Stimulated activated naive CD8-positive, alpha-beta T cell treated with anti-CD3 and anti-CD28 coated beads, Interleukin-15, Interleukin-2, amounts not matched to agents 100 U/mL and 50 U/mL, for 24 hours (primary cell): ENCODE measurements at regions not wholly inside any gene's neighbourhood (a gene's known extent, or its start where the extent isn't known, plus 50 kb on each side); places are given as distances from the start of the nearest gene placed in this dataset.
"Not testable (repeated sequence)": the region's sequence is repeated elsewhere in the genome, so short reads cannot be mapped to it uniquely, and the experiment has no call there.

Experiments used
- ATAC-seq: fragments of 150-1000 bp; cut with Tn5 transposase; one replicate; pipeline ENCODE4 v1.10.0; 2021
- DNase-seq: peaks from one replicate; pipeline ENCODE4 v3.0.0; 2021

DNA sequence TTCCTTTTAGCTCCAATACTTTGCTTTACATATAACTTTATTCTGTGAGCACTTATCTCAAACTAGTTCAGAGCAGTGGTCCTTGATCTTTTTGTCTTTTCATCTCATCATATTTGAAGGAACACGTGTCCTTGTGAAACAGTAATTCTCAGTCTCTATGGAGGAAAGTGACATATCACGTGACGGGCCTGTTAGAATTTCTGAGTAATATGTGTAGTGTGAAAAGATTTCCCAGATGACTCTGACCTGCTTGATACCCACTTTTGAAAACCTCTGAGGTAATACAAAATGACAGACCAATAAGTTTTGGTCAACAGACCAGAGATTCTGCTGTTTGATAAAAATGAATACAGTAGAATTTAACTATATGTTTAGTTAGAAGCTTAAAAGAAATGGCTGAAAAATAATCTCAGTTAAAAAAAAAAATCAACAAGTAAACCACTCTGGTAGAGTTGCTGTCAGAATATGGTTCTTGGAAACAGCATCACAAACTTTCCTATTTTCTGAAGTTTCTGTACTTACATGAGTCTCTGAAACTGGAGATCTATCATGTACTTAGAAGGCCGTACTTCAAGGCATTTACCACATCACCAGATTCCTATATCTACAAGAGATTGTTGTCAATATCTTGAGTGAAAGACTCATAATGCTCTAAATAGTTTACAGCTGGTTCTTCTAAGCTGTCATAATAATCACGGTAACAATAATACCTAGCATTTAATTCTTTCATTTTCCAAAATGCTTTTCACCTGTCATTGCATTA is 590.2 kb upstream of the TBL1XR1 start:
- DNase-seq (no peak), ATAC-seq (peak; percentile 82)

DNA sequence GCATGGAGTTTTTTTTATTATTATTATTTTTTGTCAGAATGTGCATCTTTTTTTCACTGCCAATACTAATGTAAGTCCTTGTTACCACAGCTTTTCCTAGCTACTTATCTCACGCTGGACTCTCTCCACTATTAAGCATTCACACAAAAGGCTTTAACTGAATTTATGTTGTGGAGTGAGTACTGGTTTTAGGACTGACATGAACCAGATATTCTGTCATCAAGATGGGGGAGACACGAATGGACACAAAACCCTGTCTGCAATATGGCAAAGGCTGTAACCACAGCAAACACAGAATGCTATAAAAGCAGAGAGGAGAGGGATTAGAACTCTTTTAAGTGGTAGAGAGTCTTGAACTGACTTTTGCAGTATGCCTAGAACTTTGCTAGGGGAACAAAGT is 592.2 kb upstream of the TBL1XR1 start:
- no peak for ATAC-seq
- no peak for DNase-seq

DNA sequence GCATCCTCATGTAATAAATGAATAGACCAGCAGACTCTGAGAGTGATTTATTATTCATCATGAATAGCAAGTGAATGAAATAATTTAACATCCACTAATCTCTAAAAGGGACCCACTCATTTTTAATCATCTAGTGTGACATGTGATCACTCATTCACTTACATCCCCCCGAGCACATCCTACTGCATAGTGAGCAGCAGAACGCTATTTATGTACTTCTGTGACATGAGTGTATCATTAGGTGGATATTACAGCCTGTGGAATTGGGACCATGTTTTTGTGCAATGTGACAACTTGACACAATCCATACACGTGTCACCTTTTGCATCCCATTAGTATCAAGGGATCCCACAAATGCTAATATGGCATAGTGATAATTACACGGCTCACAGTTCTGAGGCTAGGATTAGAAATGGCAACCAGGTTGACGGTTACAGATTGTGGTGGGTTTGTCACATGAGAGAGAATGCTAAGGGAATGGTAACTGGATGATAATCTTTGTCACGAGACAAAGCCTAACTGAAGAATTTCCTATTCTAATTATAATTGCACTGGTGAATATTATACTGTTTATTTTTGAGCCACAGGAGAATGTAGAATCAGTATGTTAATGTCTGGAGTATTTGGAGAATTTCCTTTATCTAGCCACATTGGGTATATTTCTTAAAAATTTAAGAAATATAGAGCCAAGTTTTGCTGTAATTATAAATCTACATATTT is 595.2 kb upstream of the TBL1XR1 start:
- DNase-seq (no peak), ATAC-seq (no peak)

DNA sequence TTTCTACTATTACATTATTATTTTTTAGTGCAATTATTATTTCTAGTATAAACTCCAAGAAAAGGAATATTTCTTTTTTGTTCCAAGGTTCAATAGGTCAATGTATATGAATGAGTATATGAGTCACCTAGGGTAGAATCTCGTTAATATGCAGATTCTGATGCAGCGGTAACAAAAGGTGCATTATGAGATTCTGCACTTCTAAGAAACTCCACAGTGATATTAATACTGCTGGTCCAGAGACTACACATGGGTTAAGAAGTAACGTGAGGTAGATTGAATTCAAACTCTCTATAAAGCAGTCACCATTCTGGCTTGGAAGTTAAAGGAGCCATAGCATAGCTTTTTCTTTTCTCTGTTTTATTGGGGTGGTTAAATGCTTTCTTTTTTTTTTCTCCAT is 596.2 kb upstream of the TBL1XR1 start:
- ATAC-seq: no peak
- no peak for DNase-seq

DNA sequence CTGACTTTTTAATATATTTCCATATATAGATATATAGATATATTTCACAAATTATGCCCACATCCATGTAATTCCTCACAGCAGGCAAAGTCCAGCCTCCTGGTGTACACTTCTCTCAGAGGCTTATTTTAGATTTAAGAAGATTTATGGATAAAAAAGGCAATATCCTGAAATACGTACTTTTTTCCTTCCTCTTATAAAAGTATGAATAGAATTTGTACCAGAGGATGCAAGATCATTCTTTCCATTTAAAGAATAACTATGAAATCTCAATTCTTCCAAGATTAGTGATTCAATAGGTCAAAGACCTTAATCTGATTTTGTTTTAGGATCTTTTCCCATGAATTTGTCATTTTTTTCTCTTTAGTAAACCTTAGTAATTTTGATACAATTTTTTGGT is 597.9 kb upstream of the TBL1XR1 start:
- DNase-seq: no peak
- no peak for ATAC-seq

DNA sequence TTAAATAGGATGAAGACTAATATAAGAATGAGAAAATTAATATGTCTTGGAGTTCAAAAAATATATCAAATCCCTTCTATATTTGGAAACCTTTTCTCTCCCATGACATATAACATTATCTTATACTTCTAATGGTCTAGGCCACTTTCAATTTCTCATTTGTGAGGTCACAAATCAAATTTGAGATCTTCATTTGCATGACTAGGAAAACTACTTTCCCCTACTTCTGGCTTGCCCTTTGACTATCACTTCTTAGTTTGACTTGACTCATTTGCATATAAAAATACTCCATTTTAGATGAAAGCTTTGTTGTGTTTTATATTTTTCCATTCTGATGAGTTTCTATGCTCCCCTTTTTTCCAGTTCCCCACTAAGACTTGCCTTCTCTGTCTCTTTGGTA is 598.6 kb upstream of the TBL1XR1 start:
- no peak for DNase-seq
- ATAC-seq: peak; percentile 80

DNA sequence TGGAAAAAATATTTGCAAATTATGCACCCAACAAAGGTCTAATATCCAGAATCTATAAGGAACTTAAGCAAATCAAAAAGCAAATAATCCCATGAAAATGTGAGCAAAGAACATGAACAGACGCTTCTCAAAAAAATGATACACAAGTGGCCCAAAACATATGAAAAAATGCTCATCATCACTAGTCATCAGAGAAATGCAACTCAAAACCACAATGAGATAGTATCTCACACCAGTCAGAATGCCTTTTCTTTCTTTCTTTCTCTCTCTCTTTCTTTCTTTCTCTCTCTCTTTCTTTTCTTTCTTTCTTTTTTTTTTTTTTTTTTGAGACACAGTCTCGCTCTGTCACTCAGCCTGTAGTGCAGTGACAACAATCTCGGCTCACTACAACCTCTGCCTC is 602.9 kb upstream of the TBL1XR1 start:
- ATAC-seq, DNase-seq: not testable (repeated sequence)

DNA sequence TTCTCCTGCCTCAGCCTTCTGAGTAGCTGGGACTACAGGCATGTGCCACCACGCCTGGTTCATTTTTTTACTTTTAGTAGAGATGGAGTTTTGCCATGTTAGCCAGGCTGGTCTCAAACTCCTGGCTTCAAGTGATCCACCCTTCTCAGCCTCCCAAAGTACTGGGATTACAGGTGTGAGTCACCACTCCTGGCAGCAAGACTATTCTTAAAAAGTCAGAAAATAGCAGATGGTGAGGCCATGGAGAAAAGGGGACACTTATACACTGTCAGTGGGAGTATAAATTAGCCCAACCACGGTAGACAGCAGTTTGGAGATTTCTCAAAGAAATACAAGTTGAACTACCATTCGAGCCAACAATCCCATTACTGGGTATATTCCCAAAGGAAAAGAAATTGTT is 603.3 kb upstream of the TBL1XR1 start:
- DNase-seq: no peak

DNA sequence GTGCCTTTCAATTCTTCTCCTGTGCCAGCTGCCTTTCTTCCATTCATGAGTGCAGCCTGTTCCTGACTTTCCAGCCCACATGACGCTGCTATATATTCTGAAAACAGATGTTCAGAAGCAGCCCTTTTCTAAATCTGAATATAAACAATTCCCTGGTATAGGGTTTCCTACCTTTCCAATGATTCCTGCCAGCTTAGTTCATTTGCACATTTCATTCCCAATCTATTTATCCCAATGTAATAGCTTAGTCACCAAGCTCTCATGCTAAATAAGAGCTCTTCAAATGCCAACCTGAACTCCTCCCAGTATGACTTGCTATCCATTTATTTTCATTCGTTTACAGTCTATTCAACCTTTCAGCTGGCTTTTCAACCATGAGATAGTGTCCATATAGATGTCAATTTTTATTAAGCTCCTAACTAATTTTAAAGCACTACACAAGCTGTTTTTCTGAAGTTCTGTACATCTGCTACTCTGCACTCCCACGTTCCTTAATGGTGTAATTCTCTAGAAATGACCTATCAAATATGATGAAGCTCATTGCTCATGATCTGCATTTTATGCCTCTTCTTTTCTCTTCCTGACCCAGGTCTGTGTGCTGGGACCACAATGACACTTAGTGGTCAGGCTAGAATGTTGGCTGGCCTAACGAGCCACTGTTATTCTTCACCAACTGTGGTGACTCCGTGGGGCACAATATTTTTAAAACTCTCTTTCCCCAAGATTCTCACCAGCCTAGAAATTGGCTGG is 605.0 kb upstream of the TBL1XR1 start:
- DNase-seq (no peak), ATAC-seq (no peak)

More for the DNA sequence above, 603.3 kb upstream of the TBL1XR1 start:
- ATAC-seq: no peak

DNA sequence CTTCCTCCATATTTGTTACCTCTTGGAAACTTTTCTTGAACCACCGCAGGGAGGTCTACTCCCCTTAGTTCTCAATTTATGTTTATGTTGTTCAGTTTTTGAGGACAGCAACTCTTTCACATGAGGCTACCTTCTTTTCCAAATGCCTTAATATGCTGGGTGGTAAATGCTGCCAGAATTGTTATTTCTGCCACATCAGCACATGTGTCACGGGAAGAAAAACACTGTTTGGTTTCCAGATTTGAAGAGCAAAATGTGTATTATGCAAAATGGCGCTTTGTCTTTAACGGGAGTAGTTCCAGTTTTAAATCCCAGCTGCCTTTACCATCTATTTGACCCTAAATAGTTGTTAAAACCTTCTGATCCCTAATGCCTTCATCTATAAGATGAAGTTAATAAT is 606.2 kb upstream of the TBL1XR1 start:
- ATAC-seq (no peak), DNase-seq (no peak)

DNA sequence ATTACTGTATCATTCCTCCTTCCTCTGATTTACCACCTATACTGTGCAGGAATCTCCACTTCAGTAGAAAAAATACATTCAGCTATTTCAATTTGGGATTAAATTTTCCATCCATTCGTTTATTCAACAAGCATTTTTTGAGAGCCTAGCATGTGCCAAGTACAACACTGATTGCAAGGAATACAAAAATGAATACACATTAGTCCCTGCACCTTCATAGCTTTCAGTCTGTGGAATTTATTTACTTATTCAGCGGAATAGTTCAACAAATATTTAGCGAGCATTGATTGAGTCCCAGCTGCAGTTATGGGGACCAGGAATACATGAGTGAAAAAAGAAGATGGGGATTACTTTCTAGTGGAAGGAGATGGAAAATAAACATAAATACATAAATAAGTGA is 606.8 kb upstream of the TBL1XR1 start:
- ATAC-seq (no peak), DNase-seq (no peak)

DNA sequence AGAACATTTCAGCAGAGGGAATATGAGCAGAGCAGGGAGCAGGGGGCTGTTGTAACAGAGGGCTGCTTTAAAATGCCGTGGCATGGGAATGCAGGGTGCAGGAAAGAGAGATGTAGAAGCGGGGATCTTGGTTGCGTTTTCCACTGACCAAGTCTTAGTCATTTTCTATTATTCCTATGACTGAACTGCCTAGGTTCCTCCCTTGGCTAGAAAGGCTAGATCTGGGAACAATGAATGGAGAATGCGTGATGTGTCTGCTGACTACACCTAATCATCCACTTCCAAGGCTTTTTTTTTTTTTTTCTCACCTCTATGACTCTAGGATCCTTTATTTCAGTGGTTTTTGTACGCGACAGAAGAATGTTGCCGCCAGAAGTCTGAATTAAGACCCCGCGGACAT is 607.4 kb upstream of the TBL1XR1 start:
- DNase-seq (no peak), ATAC-seq (no peak)

DNA sequence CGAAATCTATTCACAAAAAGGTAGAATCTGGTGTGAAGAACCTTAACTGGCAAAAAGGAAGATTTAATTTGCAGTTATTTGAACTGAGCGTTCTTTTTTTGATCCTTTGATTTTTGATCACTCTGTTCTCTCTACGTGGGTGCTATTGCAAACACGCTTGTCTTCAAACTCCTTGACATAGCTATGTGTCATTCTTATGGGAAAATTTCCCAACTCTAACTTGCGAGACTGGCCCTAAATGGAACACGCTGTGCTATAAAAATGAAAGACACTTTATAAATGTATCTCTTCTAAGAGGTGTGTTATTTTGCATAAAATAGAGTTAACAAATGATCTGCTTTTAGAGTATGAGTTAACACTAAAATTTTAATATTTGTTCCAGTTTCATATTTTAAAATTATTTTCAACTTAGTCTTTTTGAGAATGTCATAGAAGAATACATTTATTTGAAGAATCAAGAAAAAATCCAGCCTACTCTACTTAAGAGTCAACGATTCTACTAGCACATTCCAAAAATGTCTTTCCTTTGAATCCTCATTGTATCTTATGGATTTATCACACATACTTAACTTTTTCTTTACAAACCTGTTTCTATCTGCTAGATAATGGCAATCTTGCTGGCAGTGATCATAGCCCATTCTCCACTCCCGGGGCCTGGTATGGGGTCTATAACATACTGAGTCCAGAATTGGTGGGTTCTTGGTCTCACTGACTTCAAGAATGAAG is 610.0 kb upstream of the TBL1XR1 start:
- DNase-seq: no peak
- ATAC-seq: no peak

DNA sequence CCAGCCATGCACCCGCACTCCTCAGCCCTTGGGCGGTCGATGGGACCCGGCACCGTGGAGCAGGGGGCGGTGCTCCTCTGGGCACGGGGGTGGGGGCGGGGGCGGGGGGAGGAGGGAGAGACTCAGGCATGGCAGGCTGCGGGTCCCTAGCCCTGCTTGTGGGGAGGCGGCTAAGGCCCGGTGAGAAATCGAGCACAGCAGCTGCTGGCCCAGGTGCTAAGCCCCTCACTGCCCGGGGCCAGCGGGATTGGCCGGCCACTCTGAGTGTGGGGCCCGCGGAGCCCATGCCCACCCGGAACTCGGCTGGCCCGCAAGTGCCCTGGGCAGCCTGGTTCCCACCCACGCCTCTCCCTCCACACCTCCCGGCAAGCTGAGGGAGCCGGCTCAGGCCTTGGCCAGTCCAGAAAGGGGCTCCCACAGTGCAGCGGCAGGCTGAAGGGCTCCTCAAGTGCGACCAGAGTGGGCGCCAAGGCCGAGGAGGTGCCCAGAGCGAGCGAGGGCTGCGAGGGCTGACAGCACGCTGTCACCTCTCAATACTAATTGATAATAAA is 611.7 kb upstream of the TBL1XR1 start:
- DNase-seq: not testable (repeated sequence)

DNA sequence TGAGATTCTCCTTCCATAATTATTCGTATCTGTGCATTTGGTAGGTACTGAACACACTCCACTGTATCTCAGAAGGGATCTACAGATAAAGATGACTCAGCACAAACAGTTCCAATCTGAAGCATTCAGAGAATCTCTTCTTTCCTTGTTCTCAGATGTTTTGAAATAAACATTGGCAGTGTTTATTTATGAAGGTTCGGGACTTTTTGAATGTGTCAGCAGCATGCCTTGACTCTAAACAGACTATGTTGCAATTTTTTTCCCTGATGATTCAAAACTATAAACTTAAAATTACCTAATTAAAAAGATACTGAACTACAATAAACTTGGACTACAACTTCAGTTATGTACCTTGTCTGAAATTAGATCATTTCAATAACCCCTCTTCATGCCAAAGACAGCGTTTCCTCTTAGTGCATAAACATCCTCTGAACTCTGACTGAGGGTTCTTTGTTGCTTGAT is 612.9 kb upstream of the TBL1XR1 start:
- ATAC-seq (no peak), DNase-seq (no peak)

More for the DNA sequence above, 611.7 kb upstream of the TBL1XR1 start:
- ATAC-seq: not testable (repeated sequence)

DNA sequence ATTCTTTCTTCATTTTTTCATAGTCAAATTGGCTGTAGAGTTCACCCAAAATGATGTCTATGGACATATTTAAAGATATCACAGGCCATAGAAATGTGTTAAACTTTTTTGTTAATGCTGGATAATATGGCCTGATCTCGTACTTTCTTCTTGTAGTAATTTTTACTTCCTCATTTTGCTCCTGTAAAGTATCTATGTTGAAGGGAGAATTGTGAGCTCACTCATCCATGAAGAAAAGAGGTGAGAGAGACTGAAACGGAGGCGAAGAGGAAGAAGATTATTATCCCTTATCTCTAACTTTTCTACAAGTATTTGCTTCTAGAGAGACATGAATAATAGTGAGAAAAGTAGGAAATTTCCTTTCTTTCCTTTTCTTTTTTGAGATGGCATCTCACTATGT is 613.8 kb upstream of the TBL1XR1 start:
- ATAC-seq (no peak), DNase-seq (no peak)

DNA sequence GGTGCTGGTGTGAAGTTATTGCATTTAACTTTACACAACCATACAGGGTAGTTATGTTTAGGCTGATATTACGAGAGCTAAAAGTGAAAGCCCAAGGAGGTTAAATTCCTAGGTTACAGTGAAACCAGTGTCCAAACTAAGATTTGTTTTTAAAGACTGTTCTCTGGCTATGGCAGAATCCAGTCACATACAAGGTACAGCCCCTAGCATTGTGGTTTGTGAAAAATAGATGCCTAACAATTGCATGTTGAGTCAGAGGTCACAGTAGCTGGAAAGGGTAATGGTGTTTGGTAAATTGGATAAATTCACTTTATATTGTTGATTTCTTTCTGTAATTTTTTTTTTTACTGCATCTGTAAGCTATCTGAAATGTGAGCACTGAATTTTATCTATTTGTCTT is 614.6 kb upstream of the TBL1XR1 start:
- ATAC-seq (peak; percentile 88), DNase-seq (no peak)

DNA sequence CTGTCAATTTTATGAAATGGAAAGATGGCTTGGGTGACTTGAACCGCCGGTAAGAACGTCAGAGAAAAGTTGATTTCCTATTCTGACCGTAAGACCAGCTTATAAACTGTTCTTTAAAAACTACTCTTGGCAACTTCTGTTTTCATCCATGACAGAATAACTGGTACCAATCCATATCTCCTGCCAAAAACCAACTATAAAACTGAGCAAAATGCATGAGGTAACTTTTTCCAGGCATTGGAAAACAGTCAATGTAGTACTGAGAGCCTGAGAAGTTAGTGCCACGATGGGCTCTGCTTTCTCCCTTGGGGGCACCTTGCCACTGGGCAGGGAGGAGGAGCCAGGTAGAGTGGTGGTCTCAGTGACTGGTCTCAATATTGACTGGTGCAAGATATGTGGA is 615.2 kb upstream of the TBL1XR1 start:
- ATAC-seq (no peak), DNase-seq (no peak)

DNA sequence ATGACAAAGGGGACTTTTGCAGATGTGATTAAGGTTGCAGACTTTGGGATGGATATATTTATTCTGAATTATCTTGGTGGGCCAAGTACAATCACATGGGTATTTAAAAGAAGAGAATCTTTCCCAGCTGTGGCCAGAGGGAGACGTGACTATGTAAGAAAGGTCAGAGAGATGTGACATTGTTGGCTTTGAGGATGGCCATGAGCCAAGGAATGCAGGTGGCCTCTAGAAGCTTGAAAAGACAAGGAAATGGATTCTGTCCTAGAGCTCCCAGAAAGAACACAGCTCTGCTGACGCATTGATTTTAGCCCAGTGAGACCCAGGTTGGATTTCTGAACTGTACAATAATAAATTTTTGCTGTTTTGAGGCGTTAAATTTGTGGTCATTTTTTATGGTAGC is 616.0 kb upstream of the TBL1XR1 start:
- ATAC-seq (no peak), DNase-seq (no peak)

DNA sequence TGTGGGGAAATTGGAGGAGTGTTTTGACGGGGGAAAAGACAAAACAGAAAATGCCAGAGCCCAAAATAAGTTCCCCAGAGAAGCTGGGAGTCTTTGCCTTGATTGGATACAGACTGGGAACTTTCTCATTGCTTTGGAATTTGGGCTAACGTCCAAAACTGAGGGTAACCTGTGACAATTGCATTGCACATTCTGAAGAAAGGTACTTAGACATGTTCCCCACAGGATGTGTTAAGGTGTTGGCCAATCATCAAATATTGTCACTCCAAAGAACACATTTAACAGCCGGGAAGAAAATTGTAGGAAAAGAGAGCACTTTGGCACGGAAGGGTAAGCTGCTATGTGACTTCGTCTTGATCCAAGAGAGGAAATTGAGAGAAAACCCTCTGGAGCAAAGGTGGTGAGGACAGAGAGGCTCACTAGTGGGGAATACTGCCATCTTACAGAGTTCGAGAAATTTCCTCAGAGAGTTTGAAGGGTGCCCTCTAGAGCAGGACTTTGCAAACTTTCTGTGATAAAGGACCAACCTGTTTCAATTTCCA is 619.5 kb upstream of the TBL1XR1 start:
- no peak for DNase-seq
- no peak for ATAC-seq

DNA sequence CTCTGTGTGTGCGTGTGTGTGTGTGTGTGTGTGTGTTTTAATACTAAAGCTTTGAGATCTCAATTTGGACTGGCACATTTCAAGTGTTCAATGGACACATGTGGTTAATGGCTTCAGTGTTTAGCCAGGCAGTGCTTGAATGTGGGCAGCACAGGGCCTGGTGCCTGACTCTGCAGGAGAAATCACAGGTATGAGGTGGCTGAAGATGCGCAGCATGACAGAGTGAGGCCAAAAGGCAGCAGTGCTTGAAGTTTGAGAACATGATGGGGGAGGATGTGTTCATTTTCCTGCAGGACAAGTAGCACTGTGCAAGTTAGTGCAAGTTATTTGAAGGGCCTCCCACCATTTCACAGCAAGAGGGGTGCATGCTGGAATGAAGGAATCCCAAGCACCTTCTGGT is 620.5 kb upstream of the TBL1XR1 start:
- no peak for ATAC-seq
- no peak for DNase-seq
